Testis (tissue), 2 donors: ENCODE measurements at regions not wholly inside any gene's neighbourhood (a gene's known extent, or its start where the extent isn't known, plus 50 kb on each side); places are given as distances from the start of the nearest gene placed in this dataset.

Experiments
- CTCF ChIP-seq, 3 experiments: fragments of 450-650 bp in 2 of 3; fragments of 200-600 bp in 1 of 3; sonication (generic) in 1 of 3; IDR thresholded peaks; one replicate each; pipeline ENCODE4 v1.5.1; 2016 to 2019; ENCODE audit warnings: antibody characterized with exemption in 3 of 3, mild to moderate bottlenecking in 2 of 3, moderate library complexity in 1 of 3
- POLR2A ChIP-seq: fragments of 450-650 bp; IDR thresholded peaks from one replicate; pipeline ENCODE4 v1.6.1; 2017; ENCODE audit warnings: antibody characterized with exemption, mild to moderate bottlenecking, moderate library complexity

- TF ChIP-seq CTCF (IDR thresholded peaks at IDR 0.05), result no peak
- no peak for TF ChIP-seq POLR2A
These were observed 107.4 kb upstream of the CSNK1A1L start for GRCh38 chr13:37212826-37213225.
